GM12878 (cell line): ENCODE measurements at regions not wholly inside any gene's neighbourhood (a gene's known extent, or its start where the extent isn't known, plus 50 kb on each side); places are given as distances from the start of the nearest gene placed in this dataset.

ENCODE experiments used
- ATAC-seq: fragments of 200-7000 bp; cut with Tn5 transposase; 3 replicates; pipeline ENCODE4 v1.9.1; 2020; ENCODE audit warnings: mild to moderate bottlenecking, moderate library complexity
- BruUV-seq: library from RNA; stranded (reverse); fragments of 400-500 nt; replicated peaks from 2 replicates; lab custom pipeline; 2021; lab: Mats Ljungman, UMichigan
- CTCF ChIA-PET: fragments of 300-600 bp; sonication (Branson Sonifier 250); formaldehyde crosslinking; extraction: SDS; loops from one replicate; lab custom pipeline; 2021; ENCODE audit warnings: inconsistent platforms; lab: Yijun Ruan, JAX
- POLR2A ChIA-PET: fragments of 350-600 bp; formaldehyde crosslinking; extraction: SDS; loops from one replicate; lab custom pipeline; 2021; ENCODE audit warnings: inconsistent platforms; lab: Charles Lee
- RAD21 ChIA-PET: fragments of 300-600 bp; sonication (Branson Sonifier 250); formaldehyde crosslinking; loops from one replicate; lab custom pipeline; 2023; ENCODE audit warnings: antibody characterized with exemption; ENCODE audit not compliant: unreplicated experiment; lab: Charles Lee
- SMC1A ChIA-PET: fragments of 300-600 bp; sonication (Branson Sonifier 250); formaldehyde crosslinking; loops from one replicate; lab custom pipeline; 2023; ENCODE audit not compliant: unreplicated experiment, uncharacterized antibody; lab: Charles Lee
- DNase-seq: peaks from one replicate; pipeline ENCODE4 v3.0.0-alpha.2; 2011; ENCODE audit warnings: low read depth, low spot score
- FAIRE-seq: peaks from 3 replicates; lab custom pipeline; 2011; peaks lifted over from hg19 to GRCh38; lab: Jason Lieb, UNC
- H2AFZ ChIP-seq: 2 replicates; pipeline ENCODE4 v1.6.0; 2011; ENCODE audit warnings: low read depth, low read length, control low read depth; ENCODE audit not compliant: control insufficient read depth
- H3K27ac ChIP-seq: 2 replicates; pipeline ENCODE4 v1.5.1; 2011; ENCODE audit warnings: control low read depth; ENCODE audit not compliant: control insufficient read depth, insufficient read depth
- H3K27me3 ChIP-seq, 2 experiments: replicated peaks in 1 of 2; 2 replicates each; pipeline versions ENCODE4 v1.6.0 to v1.6.1; 2011; ENCODE audit warnings: low read length in 1 of 2; ENCODE audit not compliant: control insufficient read depth in 2 of 2, insufficient read depth in 2 of 2
- H3K36me3 ChIP-seq, 2 experiments: 2 replicates each; pipeline ENCODE4 v1.5.1; 2011; ENCODE audit warnings: low read length in 1 of 2; ENCODE audit not compliant: control insufficient read depth in 2 of 2, insufficient read depth in 2 of 2
- H3K4me1 ChIP-seq: 2 replicates; pipeline ENCODE4 v1.6.1; 2011; ENCODE audit warnings: mild to moderate bottlenecking, low read length, moderate library complexity, mixed read lengths; ENCODE audit not compliant: control insufficient read depth, insufficient read depth
- H3K4me2 ChIP-seq: 2 replicates; pipeline ENCODE4 v1.6.0; 2011; ENCODE audit warnings: control low read depth; ENCODE audit not compliant: control insufficient read depth, insufficient read depth
- H3K4me3 ChIP-seq: fragments of 200-600 bp; sonication (generic); 2 replicates; pipeline ENCODE4 v1.5.1; 2016
- H3K79me2 ChIP-seq: 2 replicates; pipeline ENCODE4 v1.6.0; 2011; ENCODE audit warnings: low read length; ENCODE audit not compliant: control insufficient read depth, insufficient read depth
- H3K9ac ChIP-seq: 2 replicates; pipeline ENCODE4 v1.8.0; 2011; ENCODE audit warnings: low read length, control low read depth, mixed read lengths; ENCODE audit not compliant: control insufficient read depth, insufficient read depth
- H3K9me3 ChIP-seq: replicated peaks from 3 replicates; pipeline ENCODE4 v1.5.1; 2011; ENCODE audit warnings: mild to moderate bottlenecking, low read length; ENCODE audit not compliant: control insufficient read depth, insufficient read depth
- H4K20me1 ChIP-seq: 2 replicates; pipeline ENCODE4 v1.6.0; 2011; ENCODE audit not compliant: control insufficient read depth, insufficient read depth
- ATF3 ChIP-seq: IDR thresholded peaks from 2 replicates; pipeline ENCODE4 v1.6.1; 2011; ENCODE audit warnings: low read depth, mild to moderate bottlenecking, low read length, moderate library complexity, borderline replicate concordance; ENCODE audit errors: extremely low read depth
- BACH1 ChIP-seq: fragments of 450-650 bp; IDR thresholded peaks from 2 replicates; pipeline ENCODE4 v1.6.1; 2017; ENCODE audit warnings: mild to moderate bottlenecking, borderline replicate concordance
- CBX5 ChIP-seq: sonication (generic); IDR thresholded peaks from 2 replicates; pipeline ENCODE4 v1.6.1; 2016; ENCODE audit warnings: low read depth, moderate library complexity, mild to moderate bottlenecking, inconsistent platforms
- IRF5 ChIP-seq: fragments of 450-650 bp; IDR thresholded peaks from 2 replicates; pipeline ENCODE4 v1.6.1; 2017; ENCODE audit warnings: borderline replicate concordance
- KDM1A ChIP-seq: fragments of 200-600 bp; sonication (generic); IDR thresholded peaks from 2 replicates; pipeline ENCODE4 v1.6.1; 2016; ENCODE audit warnings: borderline replicate concordance
- KLF5 ChIP-seq: fragments of 450-650 bp; IDR thresholded peaks from 2 replicates; pipeline ENCODE4 v1.6.1; 2014; ENCODE audit warnings: mild to moderate bottlenecking; ENCODE audit not compliant: partially characterized antibody
- MTA2 ChIP-seq: fragments of 450-650 bp; IDR thresholded peaks from 2 replicates; pipeline ENCODE4 v1.6.1; 2016; ENCODE audit warnings: low read depth, mild to moderate bottlenecking, moderate library complexity
- NFYA ChIP-seq: IDR thresholded peaks from 2 replicates; pipeline ENCODE4 v1.6.1; 2011; ENCODE audit warnings: low read depth, mild to moderate bottlenecking, low read length, improper control_type of control experiment, borderline replicate concordance
- POLR2A ChIP-seq: IDR thresholded peaks from 2 replicates; pipeline ENCODE4 v1.6.1; 2011; ENCODE audit warnings: low read depth, mild to moderate bottlenecking, low read length
- SIX5 ChIP-seq: IDR thresholded peaks from 2 replicates; pipeline ENCODE4 v1.6.1; 2011; ENCODE audit warnings: mild to moderate bottlenecking, low read depth, low read length, moderate library complexity; ENCODE audit not compliant: severe bottlenecking
- SMC3 ChIP-seq: IDR thresholded peaks from 2 replicates; pipeline ENCODE4 v1.6.1; 2011; ENCODE audit warnings: low read length, improper control_type of control experiment, borderline replicate concordance
- STAT1 ChIP-seq: fragments of 450-650 bp; conservative IDR thresholded peaks from 2 replicates; pipeline ENCODE4 v1.6.1; 2014; ENCODE audit warnings: antibody characterized with exemption, mild to moderate bottlenecking
- TCF12 ChIP-seq: IDR thresholded peaks from 2 replicates; pipeline ENCODE4 v1.6.1; 2011; ENCODE audit warnings: low read depth, mild to moderate bottlenecking, low read length
- USF1 ChIP-seq: IDR thresholded peaks from 2 replicates; pipeline ENCODE4 v1.6.1; 2011; ENCODE audit warnings: borderline replicate concordance, low read depth, mild to moderate bottlenecking, moderate library complexity, mixed read lengths, low read length; ENCODE audit not compliant: insufficient read depth; ENCODE audit errors: extremely low read length
- YBX1 ChIP-seq: fragments of 450-650 bp; IDR thresholded peaks from 2 replicates; pipeline ENCODE4 v1.6.1; 2016; ENCODE audit warnings: antibody characterized with exemption
- ZNF384 ChIP-seq: IDR thresholded peaks from 2 replicates; pipeline ENCODE4 v1.6.1; 2012; ENCODE audit warnings: low read depth, mild to moderate bottlenecking, low read length, improper control_type of control experiment, borderline replicate concordance
- ZZZ3 ChIP-seq: IDR thresholded peaks from 2 replicates; pipeline ENCODE4 v1.6.1; 2011; ENCODE audit warnings: low read depth; ENCODE audit not compliant: control insufficient read depth, insufficient read length
- WGBS: methylation state at CpG from one replicate; pipeline ENCODE4 v1.1.6; 2016; ENCODE audit warnings: low lambda C conversion rate; ENCODE audit not compliant: insufficient replicate concordance, insufficient coverage; ENCODE audit errors: missing lambda C conversion rate; 5-methylcytosine and 5-hydroxymethylcytosine counted together
- in situ Hi-C: fragments of 300-500 bp; cut with MboI; formaldehyde crosslinking; loops from 9 replicates; pipeline ENCODE4 v1.14.3; 2018; ENCODE audit warnings: mixed read lengths
- intact Hi-C: fragments of 100-400 bp; cut with micrococcal nuclease; formaldehyde crosslinking; loops from one replicate; pipeline ENCODE4 v1.14.2; 2022; ENCODE audit not compliant: unreplicated experiment

DNA sequence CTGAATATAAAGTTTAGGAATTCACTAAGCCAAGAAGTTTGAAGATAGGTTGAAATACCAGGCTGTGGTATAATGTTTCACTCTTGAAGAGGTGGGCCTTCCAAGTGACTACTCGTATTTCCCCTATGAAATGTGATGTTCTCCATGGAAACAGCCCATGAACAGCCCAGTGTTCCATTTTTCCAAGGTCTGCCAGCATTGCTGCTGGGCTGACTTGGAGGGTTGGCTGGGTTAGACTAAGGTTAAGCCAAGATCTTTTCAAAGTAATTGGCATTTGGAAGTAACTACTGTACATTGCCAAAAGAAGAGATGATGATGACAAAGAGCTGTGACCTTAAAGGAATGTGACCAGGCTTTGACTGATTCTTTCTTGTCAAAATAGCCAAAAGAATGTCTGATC, 73.8 kb downstream of the RPE65 start:
- no peaks in the 10 kb centered on the region for H3K79me2 ChIP-seq
- no peaks in the 10 kb centered on the region for H4K20me1 ChIP-seq
- no peak overlapping the region for H3K9ac ChIP-seq
- no peak overlapping the region for H3K4me2 ChIP-seq
- no peaks in the 10 kb centered on the region for H3K4me1 ChIP-seq
- no TSS peak for BruUV-seq
- in situ Hi-C loops (no loop called here), intact Hi-C loops (no loop called here)
- FAIRE-seq (no peak), ATAC-seq (no peak), DNase-seq (no peak)
- H3K27ac ChIP-seq = no peak overlapping the region
- TF ChIP-seq YBX1 = no peak
- no peak for TF ChIP-seq ZNF384
- H3K4me3 ChIP-seq = no peak overlapping the region
- no peak overlapping the region for H2AFZ ChIP-seq
- WGBS = 0% methylated on average over 1 of the region's 1 CpG
- CTCF ChIA-PET = no interaction called here
- SMC1A ChIA-PET = no interaction called here
- RAD21 ChIA-PET = no interaction called here
- POLR2A ChIA-PET = no interaction called here
- no peaks in the 10 kb centered on the region for H3K9me3 ChIP-seq
- H3K36me3 ChIP-seq = no peaks in the 10 kb centered on the region
- H3K27me3 ChIP-seq = no peaks in the 10 kb centered on the region

GRCh38 chr1:68373173-68373572, 76.6 kb downstream of the RPE65 start:
- no peaks in the 10 kb centered on the region for H3K9me3 ChIP-seq
- no peak for TF ChIP-seq SIX5
- no peak for TF ChIP-seq USF1
- TF ChIP-seq NFYA = no peak
- no peak for TF ChIP-seq STAT1
- TF ChIP-seq SMC3 = no peak
- no peak for TF ChIP-seq IRF5
- TF ChIP-seq POLR2A = no peak
- TF ChIP-seq CBX5 = no peak
- TF ChIP-seq MTA2 = no peak
- no peak for TF ChIP-seq TCF12
- no peak for TF ChIP-seq KLF5
- no peak for TF ChIP-seq BACH1
- TF ChIP-seq ATF3 = no peak
- no peak for TF ChIP-seq ZZZ3
- no peak for TF ChIP-seq KDM1A
- TF ChIP-seq, all 136 proteins: peak for 0
- H3K36me3 ChIP-seq = no peaks in the 10 kb centered on the region
- DNase-seq (no peak), FAIRE-seq (no peak), ATAC-seq (no peak)
- no peak overlapping the region for H3K4me2 ChIP-seq
- ChIA-PET POLR2A (no interaction called here), SMC1A (no interaction called here), CTCF (no interaction called here), RAD21 (no interaction called here)
- WGBS = 74% methylated on average over 15 of the region's 18 CpGs
- no peak overlapping the region for H2AFZ ChIP-seq
- H3K79me2 ChIP-seq = no peaks in the 10 kb centered on the region
- intact Hi-C loops (no loop called here), in situ Hi-C loops (no loop called here)
- BruUV-seq = no TSS peak
- no peak overlapping the region for H3K4me3 ChIP-seq
- H3K4me1 ChIP-seq = no peaks in the 10 kb centered on the region
- H4K20me1 ChIP-seq = no peaks in the 10 kb centered on the region
- H3K9ac ChIP-seq = no peak overlapping the region
- H3K27me3 ChIP-seq = no peaks in the 10 kb centered on the region
- no peak overlapping the region for H3K27ac ChIP-seq
